Stimulated activated CD4-positive, alpha-beta T cell treated with anti-CD3 and anti-CD28 coated beads, Interleukin-2, amount 100 ng/mL, for 24 hours (primary cell): ENCODE measurements at regions not wholly inside any gene's neighbourhood (a gene's known extent, or its start where the extent isn't known, plus 50 kb on each side); places are given as distances from the start of the nearest gene placed in this dataset.
"Not testable (repeated sequence)": the region's sequence is repeated elsewhere in the genome, so short reads cannot be mapped to it uniquely, and the experiment has no call there.

Source experiments
- DNase-seq, 2 donors: peaks; one replicate each; pipeline ENCODE4 v3.0.0-alpha.2; 2020

- no peak for DNase-seq
Measured at GRCh38 chr6:137625100-137625661, 131.0 kb upstream of the OLIG3 start.

GRCh38 chr6:137625808-137626207 lies 131.6 kb upstream of the OLIG3 start:
- DNase-seq = no peak

DNA sequence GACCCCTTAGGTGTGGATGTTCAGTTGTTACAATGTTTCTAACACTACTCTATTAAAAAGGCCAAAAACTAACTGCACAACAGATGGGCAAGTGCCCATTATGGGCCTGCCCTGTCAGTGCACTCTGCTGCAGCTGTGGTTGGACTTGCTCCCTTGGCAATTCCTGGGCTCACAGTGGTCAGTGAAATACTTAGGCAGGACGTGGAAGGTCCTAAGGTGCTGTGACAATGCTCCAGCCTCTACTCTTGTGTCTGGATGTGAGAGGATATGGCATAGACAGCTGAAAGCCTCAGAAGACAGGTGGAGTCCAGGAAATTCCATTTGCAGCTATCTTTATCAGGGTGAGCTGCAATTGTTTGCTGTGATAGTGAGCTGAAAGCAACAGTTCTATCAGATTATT lies 136.5 kb upstream of the OLIG3 start:
- no peak for DNase-seq

DNA sequence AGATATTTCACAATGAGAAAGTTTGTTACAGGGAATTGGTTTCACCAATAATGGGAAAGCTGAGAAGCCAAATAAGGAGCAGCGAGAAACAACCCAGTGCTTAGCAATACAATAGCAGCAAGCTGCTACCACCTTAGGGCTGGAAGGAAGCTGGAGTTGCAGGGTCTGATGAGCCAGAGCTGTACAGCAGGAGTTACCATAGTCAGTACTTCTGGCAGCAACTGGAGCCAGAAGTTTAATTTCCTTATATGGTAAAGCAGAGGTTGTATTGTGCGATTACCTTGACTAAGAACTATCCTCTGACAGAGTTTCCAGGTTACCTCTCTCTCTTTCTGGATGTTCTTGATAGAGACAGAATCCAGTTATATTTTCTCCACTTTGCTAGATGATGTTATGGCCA lies 137.1 kb upstream of the OLIG3 start:
- DNase-seq = no peak

GRCh38 chr6:137634177-137634576 lies 140.0 kb upstream of the OLIG3 start:
- DNase-seq = not testable (repeated sequence)

DNA sequence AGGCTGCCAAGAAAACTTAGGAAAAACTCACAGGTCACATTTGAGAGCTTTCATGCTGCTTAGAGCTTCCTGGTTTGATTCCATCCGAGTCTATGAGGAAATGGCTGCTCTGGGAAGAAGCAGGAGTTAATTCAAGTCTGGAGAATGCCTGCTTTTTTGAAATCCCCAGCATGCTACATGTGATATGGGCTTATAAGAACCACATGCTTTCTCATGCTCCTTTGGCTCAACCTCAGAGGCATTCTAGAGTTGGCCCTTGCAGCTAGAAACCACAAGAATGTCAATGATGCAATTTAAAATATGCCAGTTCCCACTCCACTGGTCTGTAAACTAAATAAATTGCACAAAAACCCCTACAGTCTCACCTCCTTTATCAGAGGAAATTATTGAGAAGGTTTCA lies 142.9 kb upstream of the OLIG3 start:
- no peak for DNase-seq

DNA sequence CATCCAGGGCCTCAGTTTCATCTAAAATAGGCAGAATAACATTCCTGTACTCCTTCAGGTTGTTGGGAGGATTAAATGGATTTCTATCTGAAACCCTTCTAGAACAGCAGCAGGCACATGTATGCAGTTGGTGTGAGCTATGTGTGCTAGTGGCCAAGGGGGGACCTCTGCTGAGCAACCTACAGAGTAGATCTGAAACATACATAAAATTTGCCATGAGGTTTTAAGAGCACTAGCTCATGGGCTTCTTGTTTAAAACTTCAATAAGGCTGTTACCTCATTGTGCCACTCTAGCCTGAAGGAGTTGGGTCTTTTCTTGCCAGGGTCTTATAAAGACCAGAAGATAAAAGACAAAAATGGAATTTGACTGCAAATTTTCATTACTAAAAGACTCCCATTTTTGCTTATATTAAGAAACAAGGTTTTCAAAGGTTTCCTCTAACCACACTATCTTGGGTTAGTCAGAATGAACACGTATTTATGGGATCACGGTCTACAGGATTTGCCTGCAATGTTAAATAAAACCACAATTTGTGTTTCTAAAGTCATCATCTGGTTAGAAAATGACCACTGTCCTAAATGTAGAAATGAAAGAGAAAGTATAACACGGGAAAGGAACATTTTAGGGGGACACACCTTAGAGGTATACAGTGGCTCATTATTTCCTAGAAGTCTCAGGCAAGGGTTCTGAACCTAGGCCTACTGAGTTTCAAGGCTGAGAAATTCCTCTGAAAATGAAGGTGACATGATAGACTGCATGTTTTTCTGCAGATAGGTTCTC lies 144.9 kb upstream of the OLIG3 start:
- no peak for DNase-seq

GRCh38 chr6:137640086-137640485 lies 145.9 kb upstream of the OLIG3 start:
- DNase-seq = no peak

DNA sequence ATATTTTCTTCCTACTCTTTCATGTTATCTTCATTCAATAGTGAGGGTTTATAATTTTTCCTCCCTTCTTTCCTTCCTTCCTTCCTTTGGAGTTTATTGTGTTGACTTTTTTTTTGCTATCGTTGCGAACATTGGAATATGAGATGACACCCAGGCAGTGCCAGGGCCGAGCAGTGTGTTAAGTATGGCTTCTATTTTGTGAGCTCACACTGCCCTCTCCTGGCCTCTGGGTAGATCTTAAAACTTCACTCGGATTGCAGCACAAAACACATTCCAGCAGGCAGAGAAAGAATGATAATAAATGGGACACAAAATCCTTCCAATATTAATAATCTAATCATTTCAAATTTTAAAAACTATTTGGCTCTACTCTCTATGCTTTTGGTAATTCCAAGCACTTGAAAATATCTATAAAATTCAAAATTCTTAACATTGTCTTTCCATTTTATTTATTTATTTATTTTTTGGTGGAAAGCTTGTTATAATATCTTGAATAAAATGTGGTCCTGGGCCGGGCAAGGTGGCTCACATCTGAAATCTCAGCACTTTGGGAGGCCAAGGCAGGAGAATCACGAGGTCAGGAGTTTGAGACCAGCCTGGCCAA lies 147.4 kb upstream of the OLIG3 start:
- peak; percentile 63 to 66 for DNase-seq

DNA sequence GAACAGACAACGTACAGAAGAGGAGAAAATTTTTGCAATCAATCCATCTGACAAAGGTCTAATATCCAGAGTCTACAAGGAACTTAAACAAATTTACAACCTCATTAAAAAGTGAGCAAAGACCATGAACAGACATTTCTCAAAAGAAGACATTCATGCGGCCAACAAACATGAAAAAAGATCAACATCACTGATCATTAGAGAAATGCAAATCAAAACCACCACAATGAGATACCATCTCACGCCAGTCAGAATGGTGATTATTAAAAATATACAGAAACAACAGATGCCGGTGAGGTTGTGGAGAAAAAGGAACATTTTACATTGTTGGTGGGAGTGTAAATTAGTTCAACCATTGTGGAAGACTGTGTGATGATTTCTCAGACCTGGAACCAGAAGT lies 149.0 kb upstream of the OLIG3 start:
- not testable (repeated sequence) for DNase-seq

GRCh38 chr6:137643644-137644043 lies 149.4 kb upstream of the OLIG3 start:
- not testable (repeated sequence) for DNase-seq

DNA sequence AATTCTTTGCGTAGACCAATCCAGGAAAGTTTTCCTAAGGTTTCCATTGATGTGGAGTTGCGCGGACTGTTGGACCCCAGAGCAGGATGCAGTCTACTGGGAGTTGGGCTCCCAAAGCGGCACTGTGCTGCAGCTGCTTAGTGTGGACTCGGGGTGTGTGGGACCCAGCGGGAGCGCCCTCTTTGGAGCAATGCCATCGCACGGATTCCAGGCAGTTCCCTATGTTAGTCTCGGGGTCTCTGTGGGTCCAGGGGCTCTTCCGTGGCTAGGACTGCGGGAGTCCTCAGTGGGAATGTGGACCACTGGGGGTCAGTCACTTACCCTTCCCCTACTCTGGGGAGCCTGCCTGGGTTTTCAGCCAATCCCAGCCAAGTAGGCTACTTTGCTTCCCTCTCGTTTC lies 151.7 kb upstream of the OLIG3 start:
- no peak for DNase-seq

DNA sequence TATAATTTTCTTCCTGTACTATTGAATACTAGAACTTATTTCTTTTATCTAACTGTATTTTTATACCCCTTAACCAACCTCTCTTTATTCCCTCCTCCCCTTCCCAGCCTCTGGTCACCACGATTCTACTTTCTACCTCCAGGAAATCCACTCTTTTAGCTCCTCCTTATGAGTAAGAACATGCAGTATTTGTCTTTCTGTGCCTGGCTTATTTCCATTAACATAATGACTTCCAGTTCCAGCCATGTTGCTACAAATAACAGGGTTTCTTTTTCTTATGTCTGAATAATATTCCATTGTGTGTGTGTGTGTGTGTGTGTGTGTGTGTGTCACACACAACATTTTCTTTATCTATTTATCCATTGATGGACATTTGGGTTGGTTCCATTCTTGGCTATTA lies 152.3 kb upstream of the OLIG3 start:
- DNase-seq = no peak

DNA sequence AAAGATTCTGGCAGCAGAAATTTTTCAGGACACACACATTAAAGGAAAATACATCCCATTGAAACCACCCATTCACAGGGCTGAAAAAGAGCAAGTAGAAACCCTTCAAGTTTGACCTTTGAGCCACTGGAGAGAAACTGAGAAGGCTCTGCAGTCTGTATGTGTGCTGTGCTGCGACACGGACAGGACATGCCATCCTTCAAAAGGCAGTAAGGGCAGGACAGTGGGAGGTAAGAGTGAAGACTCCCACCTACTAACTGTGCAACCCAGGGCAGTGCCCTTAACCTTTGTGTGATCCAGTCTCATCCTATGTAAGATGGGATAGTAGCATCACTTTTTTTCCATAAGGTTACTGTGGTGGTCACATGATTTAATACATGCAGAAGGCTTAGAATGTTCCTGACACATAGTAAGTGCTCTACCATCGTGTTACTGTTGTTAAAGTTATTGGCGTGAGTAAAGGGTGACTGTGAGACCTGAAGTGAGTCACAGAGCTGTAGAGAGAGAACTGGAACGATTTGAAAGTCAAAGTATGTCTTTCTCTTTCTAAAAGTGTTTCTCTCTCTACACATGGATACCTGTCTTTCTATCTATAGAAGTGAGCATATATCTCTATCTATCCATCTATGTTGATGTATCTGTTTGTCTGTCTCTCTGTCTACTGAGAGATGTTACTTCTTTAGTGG lies 153.7 kb upstream of the OLIG3 start:
- DNase-seq = no peak

GRCh38 chr6:137650720-137651119 lies 156.5 kb upstream of the OLIG3 start:
- DNase-seq = no peak

DNA sequence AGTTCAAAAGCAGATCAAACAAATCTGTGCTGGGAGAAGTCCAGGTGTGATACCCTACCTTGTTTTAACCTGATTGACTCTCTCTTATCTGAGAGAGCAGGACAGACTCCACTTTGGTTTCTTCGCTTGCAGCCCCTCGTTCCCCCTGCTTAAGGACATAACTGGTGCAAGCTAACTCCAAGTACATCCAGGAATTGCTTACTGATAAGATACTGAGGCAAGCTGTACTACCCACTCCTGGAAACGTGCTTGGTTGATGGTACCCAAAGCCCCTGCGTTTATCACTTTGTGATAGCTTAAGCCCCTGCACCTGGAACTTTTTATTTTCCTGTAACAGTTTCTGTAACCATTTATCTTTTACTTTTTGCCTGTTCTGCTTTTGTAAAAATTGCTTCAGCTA lies 157.0 kb upstream of the OLIG3 start:
- no peak for DNase-seq

GRCh38 chr6:137651591-137652335 lies 157.6 kb upstream of the OLIG3 start:
- DNase-seq = no peak

GRCh38 chr6:137652961-137653705 lies 158.9 kb upstream of the OLIG3 start:
- DNase-seq = no peak

GRCh38 chr6:137653706-137654059 lies 159.5 kb upstream of the OLIG3 start:
- DNase-seq = no peak

DNA sequence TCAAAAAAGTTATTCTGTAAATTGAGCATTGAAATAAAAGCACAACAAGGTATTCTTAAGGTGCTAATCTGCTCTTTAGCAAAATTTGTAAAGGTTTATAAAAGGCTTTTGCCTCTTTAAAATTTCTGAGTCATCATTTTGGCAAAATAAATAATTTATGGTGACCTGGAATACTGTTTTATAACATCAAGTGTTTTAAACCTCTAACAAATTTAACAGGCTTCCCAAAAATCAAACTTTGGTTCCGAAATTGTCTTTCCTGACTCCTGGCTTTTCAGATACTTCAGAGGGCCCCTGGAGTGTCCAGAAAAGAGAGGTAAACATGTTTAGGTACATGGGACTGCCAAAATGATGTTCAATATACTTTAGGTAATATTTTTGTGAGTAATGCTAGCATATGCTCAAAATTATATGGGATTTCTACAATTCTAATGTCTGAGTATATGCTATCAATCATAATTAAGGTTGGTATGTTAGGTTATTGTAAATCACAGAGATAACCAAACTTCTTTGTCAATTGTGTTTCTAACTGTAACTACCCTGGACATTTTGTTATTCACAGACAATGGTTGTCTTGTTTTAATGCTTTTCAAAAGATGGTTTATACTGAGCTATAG lies 160.3 kb upstream of the OLIG3 start:
- no peak for DNase-seq

GRCh38 chr6:137655291-137655690 lies 161.1 kb upstream of the OLIG3 start:
- no peak for DNase-seq

DNA sequence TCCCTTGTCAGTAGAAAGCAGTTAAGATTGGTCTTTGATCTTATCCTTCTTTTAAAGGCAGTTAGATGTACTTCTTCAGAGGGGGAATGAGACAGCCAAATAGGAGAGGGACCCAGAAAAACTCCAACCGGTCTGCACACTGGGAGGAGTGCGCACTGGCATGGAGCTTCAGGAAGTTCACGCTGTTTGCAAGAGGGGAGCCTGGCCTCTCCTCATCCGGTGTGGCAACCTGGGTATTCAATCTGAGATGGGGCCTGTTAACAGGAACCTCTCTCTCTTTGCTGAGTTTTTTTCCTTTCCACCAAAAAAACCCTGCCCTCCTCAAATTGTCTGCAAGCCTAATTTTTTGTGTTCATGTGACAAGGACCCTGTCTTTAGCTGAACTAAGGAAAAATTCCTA lies 162.5 kb upstream of the OLIG3 start:
- DNase-seq = no peak
